Cerebellar nuclear complex (tissue), 1 donor: ENCODE measurements at regions not wholly inside any gene's neighbourhood (a gene's known extent, or its start where the extent isn't known, plus 50 kb on each side); places are given as distances from the start of the nearest gene placed in this dataset.
"Not testable (repeated sequence)": the region's sequence is repeated elsewhere in the genome, so short reads cannot be mapped to it uniquely, and the experiment has no call there.

Experiments
- DNase-seq, 2 experiments: peaks; one replicate each; lab custom pipeline; 2025; lab: John Stamatoyannopoulos, UW

DNA sequence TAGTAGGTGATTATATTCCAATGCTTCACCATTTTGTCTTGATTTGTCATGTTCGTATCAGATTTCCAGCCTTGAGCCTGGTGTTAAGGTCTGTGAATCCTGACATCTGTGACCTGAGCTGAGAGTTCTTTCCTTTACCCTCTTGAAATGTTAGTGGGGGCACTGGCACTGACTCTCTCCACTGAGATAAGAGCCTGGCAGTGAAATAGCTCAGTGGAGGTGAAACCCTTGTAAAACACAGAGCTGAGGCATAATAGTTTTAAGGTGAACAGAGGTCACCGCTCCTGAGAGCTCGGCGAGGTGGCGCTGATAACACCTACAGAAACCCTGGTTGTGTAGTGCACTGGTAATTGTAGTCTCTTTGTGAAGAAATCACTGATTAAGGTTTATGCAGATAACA, 748.2 kb downstream of the DIAPH3 start:
- no peak for DNase-seq

DNA sequence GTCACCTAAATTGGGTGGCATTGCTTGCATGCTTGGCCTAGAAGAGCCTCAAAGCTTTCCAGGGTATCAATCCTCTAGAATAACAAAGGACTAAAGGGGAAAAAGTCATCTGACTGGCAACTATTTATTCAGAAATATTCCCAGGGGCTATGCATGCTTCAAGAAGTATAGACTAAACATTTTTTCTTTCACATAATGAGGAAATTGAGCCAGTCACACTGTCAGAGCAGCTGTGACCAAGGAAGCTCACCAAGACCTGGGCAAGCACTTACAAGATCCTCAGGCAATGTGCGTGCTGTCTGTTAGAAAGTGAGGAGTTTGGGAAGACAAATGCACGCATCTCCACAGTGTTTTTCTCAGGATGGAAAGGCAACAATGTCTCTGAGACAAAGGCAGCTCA, 747.2 kb downstream of the DIAPH3 start:
- no peak for DNase-seq

DNA sequence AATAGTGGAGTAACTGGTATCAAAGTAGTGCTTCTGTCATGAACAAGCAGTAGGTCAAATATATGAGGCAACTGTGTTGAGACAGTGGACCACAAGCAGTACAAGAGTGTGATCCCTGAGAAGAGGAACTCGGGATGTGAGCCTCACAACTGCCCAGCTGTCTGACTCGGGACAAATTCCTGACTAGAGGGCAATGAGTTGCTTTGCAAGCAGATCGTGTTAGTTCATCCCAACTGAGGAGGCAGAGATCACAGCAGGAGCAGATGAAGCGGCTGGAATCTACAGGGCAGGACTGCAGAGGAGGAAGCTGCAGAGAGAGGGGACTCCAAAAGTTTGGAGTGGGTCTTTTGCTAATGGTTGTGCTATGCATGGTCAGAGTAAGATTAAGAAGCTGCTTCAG, 741.1 kb downstream of the DIAPH3 start:
- DNase-seq, result no peak

DNA sequence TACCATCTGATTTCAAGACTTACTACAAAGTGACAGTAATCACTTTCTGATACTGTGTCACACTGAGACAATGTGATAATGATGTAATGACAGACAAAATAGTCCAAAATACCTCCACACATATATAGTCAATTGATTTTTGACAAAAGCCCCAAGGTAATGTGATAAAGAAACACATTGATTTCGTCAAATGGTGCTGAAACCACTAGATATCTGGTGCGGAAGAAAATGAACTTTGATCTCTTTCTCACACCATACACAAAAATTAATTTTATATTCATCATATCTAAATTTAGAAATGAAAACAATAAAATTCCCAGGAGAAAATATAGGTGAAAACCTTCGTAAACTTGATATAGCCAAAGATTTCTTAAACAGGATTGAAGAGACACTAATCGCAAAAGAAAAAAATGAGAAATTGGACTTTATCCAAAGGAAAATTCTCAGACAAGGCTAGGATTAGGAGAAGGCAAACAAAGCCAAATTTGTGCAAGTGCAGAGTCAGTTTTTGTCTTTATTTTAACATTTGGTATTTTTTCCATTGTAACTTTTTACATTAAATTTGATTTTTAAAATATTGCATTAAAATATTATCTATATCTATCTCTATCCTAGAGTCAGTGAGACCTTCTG, 739.9 kb downstream of the DIAPH3 start:
- no peak for DNase-seq

DNA sequence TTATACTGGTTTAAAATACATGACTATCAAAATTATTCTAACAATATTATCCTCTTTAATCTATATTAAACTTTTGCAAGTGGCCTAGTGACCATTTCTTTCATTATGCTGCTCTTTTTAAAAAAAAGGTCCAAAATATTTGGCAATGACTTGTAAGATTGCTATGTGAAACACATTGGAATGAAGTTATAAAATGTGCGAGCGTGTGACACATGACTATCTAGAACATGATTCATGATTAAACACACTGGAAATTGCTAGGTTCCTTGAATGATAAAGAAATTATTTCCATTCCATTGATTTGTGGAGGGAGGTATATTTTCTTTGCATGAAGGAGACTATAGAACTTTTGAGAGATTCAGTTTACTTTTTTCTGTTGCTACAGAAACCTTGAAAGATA, 739.1 kb downstream of the DIAPH3 start:
- DNase-seq, result no peak

DNA sequence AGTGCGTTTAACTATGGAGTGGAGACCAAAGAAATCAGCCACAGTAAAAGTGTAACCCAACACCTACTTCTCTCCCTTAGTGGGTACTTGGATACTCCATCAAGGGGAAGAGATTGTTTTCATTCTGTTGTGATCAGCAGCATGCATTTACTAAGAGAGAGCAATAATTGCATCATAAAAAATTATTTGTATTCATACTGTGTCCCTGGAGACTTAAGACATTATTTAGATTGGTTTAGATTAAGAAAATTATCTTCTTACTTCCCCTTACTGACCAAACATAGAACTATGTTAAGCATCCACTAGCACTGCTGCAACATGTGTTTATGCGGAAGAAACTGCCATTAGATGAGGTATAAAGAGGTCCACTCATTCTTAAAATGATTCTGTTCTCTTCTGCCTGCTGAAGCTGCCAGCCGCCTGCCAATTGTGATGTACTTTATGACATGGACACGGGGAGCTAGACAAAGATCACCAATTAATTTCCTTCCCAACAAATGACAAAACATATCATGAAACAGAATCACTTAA, 738.5 kb downstream of the DIAPH3 start:
- no peak for DNase-seq

DNA sequence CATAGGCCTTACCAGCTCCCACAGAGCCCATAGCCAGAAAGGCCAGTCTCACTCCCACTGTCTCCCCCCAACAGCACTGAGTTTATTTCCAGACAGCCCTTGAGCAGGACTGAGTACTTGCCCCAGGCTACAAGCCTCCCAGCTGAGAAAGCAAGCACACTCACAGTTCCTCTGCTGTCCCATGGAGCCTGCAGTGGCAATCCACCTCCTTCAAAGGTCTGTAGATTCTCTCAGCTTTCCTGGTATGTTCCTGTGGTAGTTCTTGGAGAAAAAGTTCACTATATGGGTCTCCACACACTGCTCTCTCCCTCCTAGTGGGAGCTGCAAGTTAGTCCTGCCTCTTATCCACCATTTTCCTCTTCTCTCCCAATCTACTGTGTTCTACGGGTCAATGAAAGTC, 728.7 kb downstream of the DIAPH3 start:
- no peak for DNase-seq

DNA sequence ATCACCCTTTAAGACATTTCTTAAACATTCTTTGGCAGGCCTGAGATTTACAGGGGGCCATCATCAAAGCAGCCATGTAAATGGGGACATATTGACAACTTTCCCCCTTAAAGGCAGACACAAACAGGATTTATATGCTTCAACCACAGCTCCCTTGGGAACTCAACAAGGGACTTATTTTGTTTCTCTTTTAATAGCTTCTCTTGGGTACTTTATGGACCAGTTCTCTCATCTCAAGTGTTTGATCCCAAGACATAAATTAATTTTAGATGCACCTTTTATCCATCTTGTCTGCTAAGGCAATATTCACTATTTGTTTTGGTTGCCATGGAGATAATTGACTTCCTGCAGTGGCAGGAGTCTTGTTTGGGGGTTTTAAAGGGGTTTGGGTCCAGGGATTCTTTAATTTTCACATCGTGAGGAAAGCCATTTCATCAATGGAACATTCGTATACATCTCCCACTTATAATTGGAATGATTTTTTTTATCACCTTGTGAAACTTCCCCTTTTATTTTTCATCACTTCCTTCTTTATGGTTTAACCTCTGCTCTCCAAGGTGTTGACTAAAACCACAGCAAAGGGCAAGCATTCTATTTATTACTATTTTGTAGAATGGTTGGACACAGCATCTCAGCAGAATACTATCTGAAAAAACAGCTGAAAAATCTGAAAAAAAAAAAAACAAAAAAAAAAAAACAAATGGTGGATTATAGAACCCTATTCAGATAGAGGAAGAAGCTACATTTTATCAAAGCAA, 726.0 kb downstream of the DIAPH3 start:
- no peak for DNase-seq

DNA sequence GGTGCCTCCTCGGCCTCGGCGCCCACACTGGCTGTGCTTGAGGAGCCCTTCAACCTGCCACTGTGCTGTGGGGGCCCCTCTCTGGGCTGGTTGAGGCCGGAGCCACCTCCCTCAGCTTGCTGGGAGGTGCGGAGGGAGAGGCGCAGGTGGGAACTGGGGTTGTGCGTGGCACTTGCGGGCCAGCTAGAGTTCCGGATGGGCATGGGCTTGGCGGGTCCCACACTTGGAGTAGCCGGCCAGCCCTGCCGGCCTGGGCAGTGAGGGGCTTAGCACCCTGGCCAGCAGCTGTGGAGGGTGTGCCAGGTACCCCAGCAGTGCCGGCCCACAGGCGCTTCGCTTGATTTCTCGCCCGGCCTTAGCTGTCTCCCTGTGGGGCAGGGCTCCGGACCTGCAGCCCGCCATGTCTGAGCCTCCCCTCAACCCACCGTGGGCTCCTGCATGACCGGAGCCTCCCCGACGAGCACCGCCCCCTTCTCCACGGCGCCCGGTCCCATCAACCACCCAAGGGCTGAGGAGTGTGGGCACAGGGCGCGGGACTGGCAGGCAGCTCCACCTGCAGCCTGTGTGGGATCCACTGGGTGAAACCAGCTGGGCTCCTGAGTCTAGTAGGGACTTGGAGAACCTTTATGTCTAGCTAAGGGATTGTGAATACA, 723.8 kb downstream of the DIAPH3 start:
- DNase-seq, result no peak

DNA sequence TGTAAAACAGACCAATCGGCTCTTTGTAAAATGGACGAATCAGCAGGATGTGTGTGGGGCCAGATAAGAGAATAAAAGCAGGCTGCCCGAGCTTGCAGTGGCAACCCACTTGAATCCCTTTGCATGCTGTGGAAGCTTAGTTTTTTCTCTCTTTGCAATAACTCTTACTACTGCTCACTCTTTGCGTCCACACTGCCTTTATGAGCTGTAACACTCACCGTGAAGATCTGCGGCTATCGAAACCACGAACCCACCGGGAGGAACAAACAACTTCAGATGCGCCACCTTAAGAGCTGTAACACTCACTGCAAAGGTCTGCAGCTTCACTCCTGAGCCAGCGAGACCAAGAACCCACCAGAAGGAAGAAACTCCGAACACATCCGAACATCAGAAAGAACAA, 722.7 kb downstream of the DIAPH3 start:
- DNase-seq, result not testable (repeated sequence)

DNA sequence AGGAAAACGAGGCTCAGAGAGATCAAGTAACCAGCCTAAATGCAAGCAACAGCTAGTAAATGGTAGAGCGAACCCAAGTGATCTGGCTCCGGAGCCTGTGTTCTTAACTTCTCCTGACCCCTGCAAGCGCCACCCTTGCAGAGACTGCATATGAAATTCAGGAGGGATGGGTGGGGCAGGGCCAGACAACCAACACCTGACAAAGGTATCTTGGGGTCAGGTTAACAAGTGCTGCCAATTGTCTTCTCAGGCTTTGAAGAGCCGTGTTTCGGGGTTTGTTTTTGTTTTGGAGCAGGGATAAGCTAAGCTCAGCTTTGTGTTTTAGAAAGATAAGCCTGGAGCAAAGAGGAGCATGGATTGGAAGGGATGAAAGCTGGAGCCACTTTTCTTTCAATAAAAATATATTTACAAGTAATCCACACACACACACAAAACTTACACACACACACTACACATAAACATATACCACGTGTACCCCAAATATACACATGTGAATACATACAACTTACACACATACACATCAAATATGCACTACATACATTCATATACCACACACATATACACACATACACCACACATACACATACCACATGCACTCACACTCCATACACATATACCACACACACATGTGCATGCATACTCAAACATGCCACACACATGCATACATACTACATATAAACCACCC, 722.0 kb downstream of the DIAPH3 start:
- DNase-seq, result no peak

DNA sequence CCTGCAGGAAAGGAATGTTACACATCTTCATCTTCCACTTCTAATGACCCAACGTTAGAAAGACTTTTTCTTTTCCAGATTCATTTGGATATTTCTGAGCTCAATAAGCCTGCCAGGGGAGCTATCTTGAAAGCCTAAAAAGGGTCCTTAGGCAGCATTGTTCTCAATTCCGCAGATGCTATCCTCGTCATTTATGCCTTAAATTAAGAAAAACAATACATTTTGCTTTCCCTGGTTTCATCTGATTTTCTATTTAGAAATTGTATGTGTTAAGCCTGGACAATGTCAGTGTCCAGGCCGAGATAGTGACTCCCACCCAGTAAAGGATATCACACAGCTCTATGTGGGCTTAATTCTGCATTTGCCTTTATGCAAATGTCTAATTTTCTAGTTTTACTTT, 721.3 kb downstream of the DIAPH3 start:
- no peak for DNase-seq

DNA sequence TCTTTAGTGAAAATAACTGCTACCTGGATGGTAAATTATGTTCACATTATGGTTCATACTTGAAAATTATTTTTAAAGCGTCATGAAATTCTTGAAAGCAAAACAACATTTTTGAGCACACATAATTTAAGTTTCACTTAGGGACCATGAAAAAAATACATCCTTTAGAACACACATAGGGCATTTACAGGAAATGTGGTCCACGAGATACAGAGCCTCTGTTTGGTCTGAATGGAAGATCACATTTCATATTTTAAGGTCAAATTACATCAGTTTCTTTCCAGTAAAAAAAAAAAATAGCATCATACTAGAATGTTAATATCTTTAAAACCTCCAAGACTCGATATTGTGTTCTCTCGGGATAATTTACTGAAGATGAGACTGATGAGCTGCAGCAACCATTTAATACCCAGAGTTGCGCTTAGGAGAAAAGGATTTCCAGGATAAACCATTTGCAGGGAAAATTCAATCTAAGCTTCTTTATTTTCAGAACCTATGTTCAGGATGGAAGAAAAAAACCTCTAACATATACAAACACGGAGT, 720.7 kb downstream of the DIAPH3 start:
- no peak for DNase-seq

DNA sequence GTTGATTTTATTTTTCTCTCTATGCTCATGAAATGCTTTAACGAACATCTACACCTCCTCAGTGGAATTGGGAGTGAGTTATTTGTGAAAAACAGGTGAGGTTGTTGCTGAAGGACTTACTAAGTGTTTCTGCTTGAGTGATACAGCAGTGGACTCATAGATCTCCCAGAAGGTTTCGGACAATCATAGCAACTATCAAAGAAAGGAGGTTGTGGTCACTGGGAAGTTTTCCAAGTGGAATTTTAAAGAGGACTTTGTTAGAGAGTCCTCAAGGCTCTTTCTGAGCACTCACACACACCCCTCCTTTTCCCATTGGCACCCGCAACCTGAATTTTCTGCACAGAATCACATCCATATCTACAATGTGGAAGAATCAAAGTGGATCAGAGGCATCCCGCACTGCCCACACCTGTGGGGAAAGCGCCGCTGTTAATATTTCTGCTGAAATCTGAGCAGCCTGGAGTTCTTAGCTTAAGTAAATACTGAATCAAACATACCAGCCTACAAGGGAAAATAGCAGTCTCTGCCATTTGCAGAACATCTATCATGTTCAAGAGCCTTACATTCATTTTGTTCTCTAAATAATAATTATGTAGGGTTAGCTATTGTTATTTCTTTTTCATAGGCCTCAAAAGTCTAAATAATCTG, 719.4 kb downstream of the DIAPH3 start:
- no peak for DNase-seq

DNA sequence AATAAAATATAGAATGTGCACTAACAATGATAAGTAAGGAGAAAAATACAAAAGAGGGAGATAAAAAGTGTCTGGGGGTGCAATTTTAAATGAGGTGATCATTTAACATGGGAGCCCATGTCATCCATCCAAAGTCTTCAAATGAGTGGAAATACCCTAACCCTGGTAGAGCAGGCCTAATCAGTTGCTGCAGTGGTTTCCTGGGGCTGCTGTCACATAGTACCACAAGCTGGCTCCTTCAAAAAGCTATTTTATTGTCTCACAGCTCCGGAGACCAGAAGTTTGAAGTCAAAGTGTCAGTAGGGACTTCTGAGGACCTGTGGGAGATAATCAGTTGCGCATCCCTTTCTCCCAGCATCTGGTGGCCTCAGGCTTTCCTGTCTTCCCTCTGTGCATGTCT, 717.9 kb downstream of the DIAPH3 start:
- no peak for DNase-seq

DNA sequence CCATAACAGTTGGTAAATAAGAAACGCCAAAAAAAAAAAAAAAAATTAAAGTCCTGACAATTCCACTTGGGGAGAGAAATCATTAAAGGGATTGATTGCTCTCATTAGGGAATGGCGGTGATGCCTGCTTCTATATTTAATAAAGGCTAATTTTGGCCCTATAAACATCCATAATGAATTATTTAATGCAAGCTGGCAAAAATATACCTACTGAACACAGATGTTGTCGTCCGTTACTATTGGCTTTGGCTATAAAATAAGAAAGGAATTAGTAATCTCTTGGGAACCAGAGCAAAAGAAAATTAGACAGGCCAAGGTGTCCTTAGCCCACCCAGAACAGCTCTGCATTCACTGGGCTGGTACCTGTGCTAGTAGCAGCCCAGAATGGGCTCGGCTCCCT, 717.3 kb downstream of the DIAPH3 start:
- DNase-seq, result no peak

DNA sequence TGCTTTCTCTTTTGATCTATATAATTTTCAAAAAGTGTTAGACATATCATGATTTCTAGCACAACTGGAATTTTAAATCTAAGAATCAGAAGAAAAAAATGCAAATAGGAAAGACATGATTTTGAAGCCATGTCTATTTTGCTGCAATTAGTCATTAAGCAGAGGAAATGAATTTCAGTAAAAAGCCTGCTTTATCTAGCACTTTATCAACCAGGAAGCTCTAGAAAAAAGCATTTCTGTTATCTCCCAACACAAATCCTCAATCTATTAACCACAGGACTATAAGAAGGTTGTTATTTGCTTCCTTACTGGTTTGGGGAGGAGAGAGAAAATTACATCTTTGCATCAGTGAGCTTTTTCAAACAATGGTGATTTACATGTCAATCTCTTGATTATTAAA, 716.7 kb downstream of the DIAPH3 start:
- DNase-seq, result no peak

DNA sequence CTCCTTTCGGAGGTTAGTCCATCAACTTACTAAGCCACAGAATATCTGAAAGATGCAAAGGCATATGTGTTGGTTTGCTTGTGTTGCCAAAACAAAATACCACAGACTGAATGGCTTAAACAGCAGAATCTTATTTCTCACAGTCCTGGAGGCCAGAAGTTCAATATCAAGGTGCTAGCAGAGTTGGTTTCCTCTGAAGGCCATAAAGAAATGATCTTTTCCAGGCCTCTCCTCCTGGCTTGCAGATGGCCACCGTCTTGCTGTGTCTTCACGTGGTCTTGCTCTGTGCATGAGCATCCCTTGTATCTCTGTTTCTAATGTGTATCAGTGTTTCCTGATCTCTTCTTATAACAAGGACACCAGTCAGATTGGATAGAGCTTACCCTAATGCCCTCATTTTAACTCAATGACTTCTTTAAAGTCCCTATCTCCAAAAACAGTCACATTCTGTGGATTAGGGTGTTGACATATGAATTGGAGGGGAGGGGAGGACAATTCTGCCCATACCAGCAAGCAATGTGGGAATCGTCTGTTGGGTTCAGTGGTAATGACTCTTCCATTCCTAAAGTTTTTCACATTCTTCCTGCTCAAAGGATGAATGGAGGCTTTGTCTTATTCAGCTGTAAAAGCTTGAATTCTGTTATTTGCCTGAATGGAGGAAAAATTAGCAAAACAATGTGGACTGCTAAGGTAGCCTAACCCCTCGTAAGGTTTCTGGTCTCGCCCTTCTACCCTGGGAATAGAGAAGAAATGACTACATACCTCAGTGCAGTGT, 715.7 kb downstream of the DIAPH3 start:
- no peak for DNase-seq

DNA sequence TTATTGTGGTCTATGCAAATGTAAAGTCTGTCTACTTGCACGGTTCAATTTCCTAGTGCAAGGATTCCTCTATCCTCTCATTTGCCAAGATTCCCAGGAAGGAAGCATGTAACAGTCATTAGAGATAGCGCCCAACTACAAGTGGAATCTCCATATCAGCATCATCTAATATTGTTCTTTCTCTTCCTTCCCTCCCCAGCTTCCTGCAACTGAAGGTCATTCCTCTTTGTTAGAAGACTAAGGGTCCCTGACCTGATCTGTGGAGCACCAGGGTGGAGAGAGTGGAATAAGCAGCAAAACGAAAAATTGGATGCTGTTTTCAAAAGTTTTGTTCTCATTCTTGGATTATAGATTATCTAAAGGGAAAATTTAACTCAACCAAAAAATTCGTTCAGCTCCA, 714.0 kb downstream of the DIAPH3 start:
- DNase-seq, result no peak

DNA sequence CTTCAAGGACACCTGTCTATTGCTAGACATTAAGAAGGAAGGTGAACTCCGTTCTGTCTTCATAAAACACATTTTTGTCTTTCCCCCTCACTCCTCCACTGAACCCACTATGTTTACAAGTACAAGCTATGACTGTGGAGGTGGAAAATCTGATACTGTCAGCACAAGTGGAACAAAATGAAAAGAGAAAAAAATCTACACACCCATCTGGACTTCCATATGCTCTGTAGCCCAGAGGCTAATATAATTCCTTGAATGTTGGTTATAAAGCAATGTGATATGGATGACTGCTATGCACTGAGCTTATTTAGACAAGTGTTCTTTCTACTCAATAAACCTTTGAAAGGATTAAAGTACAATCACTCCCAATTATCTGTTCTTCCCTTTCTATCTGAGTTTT, 713.5 kb downstream of the DIAPH3 start:
- DNase-seq, result no peak

DNA sequence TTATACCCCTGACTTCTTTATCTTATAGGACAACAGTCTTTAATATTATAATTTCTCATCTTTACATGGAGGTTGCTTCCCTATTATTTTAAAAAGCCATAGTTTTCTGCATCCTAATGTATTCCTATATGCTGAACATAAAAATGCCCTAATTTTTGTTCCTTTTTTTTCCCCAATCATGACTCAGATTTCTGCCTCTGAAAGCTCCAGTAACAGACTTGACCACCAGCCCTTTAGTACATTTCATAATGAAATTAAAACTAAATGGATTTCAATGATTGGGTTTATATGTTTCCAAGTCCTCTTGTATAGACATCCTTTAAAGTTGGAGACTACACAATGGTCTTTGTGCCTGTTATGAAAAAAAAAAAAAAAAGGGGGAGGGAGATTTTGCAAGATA, 712.5 kb downstream of the DIAPH3 start:
- DNase-seq, result no peak
